NCI-H2171 treated with DMSO at 0.1 percent for 48 hours (cell line): ENCODE measurements at regions not wholly inside any gene's neighbourhood (a gene's known extent, or its start where the extent isn't known, plus 50 kb on each side); places are given as distances from the start of the nearest gene placed in this dataset.

ENCODE experiments used
- DNase-seq: peaks from one replicate; lab custom pipeline; 2025; lab: John Stamatoyannopoulos, UW

DNA sequence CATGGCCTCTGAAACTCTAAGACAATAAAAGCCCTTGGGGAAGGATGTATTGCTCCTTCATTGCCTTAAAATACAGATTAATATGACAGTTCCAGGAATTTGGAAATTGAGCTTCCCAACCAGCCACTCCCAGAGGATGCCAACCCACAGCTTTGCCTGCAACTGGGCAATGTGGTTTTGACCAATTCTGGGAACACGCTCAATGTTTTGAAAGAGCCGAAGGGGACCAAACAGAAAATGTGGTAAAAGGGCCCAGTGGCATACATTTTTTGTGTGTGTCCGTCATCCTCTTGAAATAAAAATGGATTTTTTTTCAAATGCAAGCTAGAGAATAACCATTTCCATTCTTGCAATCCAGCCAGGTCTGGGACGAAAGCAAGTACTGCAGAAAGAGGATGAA lies 88.3 kb upstream of the PLEKHG7 start:
- DNase-seq, result no peak

DNA sequence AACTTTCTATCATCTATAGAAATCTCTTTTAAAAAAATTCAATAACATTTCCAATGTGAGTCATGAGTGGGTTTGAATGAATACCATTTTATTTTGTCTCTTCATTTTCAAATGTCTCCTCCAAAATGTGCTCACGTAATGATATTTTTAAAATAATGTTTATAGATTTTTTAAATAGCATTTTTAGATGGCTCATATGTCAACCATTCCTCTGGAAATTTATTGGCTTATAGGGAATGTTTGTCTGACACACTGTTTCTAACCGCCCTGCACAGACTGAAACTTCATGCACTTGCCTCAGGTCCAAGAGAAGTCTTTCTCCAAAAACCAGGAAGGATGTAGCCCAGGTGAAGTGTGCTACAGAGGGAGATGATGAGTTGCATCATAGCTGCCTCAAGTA lies 88.8 kb upstream of the PLEKHG7 start:
- no peak for DNase-seq

DNA sequence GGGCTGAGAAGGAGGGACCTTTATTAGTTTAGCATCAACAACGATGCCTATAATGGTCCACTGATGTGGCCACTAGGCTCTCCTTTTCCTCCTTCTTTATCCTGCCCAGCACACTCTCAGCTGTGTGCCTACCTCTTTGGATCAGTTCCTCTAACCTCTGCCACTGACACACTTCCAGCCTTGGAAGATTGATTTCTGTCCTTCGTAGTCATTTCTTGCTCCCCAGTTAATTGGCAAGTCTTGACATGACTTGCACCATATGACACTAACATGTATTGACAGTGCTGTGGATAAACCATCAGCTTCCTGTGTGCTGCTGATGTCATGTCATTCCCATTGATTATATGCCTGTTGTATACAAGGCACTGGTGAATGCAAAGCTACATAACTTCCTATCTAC lies 90.2 kb upstream of the PLEKHG7 start:
- DNase-seq, result no peak

DNA sequence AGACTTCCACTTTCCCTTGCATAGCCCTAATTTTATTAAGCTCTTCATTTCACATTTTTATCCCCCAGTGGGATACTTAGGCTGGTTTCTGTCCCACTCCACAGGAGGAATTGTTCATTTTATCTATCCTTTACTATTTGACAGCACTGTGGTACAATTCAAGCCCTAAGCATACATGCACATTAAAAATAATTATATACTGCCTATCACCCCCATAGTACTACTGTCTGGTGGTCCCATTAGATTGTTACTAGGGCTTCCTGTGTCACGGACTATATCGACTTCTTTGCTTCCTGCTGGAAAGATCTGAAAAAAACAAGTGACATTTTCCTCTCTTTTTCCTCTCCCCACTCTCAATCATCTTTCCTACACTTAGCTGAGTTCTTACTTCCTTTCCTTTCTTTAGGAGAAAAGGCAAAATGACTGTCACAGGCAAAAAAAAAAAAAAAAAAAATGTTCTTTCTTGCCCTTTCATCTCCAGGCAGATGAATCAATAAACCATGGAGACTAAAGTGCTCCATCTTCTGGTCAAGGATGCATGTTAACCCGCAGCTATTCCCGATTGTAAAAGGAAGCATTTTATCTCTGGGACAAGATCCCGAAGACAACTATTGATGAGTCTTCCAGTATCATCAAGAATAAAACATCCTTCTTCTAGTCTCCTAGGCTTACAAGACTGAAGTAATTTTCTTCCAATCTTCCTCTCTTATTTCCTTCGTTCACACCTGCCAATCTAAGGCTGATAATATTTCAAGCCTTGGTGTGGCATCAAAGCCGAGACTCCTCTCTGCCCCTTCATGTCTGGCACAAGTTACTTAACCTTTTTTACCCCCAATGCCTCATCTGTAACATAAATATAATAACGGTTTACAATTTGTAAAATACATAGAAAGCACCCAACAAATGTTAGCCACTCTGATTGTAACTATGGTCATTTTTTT lies 94.4 kb upstream of the PLEKHG7 start:
- DNase-seq, result peak; percentile 65

DNA sequence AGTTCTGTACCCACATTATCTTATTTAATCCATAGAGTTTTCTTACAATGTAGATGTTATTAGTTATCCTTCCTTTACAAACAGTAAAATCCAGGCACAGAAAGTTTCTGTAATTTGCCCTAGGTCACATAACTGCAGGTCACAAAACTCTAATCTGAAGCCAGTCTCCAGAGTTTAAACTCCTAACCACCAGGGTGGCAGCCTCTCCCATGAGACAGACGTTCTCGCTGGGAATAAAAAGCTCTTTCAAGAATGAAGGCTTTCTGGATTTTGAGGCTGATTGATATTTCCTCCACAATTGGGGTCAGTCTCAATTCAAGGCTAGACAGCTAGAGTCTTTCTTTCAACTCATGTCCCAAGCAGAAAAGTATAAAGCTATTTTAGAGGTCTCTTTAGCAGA lies 95.8 kb upstream of the PLEKHG7 start:
- DNase-seq, result no peak

DNA sequence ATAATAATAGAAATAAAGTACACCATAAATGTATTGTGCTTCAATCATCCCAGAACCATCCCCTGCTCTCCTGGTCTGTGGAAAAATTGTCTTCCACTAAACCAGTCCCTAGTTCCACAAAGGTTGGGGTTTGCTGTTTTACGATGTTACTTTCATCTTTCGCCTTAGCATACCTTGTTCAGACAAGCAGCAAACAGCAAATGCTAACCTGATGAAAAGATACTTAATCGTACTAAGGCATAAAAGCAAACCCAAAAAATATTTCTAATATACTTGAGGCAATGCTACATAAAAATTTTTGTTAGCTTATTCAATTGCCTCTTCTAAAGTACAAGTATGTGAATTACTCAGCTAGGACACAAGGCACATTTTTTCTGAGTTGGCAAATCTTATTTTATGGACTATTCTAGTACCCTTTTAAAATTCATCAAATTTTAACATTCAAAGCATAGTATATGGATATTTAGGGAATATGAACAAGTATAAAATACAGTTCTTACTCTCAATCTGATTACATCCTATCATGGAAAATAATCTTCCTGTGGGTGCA lies 97.1 kb upstream of the PLEKHG7 start:
- DNase-seq, result no peak

DNA sequence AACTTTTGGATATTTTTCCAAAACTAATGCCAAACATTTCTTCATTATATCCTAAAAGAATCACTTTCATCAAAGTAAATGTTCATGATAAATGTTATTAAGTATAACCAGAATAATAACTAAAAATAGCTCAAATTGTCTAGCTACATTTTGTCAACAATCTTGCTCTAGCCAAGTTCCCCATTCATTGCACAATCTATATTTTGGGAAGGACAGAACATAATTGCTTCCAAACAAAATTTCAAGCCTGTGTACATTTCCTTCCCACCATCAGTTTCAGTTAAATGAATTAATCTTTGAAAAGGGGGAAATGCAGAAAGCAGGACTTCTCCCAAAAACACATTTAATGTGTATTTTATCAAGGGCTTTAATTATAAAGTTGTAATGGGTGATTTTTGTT lies 98.0 kb upstream of the PLEKHG7 start:
- DNase-seq, result no peak

DNA sequence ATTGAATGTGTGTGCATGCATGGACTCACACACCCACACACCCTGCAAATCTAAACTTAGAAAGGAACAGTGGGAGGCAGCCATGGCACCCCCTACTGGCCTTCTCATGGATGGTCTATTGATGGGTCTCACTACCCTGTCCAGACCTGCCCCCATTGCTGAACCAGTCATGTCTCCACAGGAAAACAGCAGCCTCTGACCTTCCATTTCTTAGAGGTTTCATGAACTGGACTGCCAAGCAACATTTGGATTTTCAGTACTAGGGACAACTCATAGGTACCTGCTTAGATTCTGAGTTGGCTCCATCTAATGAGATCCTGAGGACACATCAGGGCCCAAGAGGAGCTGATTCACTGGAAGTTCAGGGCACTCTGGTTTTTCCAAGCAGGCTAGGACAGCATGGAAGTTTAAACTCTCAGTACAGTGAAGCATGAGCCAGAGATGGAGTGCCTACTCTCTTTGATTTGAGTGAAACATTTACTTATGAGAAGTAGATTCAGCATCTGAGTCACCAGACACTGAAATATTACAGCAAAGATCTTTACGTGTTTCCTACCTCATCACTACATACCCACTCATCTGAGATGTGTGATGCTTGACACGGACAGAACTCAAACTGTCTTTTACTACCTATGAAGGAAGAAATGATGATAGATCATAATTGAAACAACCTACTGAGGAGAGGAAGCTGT lies 98.9 kb upstream of the PLEKHG7 start:
- DNase-seq, result no peak

DNA sequence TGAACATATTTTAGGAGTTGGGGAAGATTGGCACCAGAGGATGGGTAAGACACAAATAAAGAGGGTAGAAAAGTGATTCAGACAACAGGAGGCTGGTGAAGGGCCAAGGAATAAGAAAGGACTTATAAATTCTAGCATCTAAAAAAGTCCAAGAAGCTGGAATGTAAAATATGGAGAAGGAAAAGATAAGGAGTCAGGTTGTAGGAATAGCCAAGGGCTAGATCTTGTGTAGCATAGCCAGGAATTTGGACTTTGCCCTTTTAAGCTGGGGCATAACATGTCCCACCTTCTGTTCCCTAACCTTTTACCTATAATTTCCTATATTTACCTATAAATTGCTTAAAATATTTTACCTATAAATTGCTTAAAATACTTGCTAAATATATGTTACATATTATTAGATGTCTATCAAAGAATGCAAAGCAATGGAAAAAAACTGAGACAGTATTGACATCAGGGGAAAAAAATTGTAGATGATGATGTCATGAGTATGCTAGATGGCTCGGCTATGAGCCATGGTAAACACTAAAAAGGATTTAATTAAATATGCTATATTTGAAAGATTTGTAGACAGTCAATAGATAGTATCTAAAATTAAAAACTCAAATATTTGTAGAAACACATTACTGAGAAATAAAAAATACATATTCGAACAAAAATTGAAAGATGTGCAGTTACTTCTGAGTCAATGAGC lies 99.7 kb upstream of the PLEKHG7 start:
- no peak for DNase-seq

DNA sequence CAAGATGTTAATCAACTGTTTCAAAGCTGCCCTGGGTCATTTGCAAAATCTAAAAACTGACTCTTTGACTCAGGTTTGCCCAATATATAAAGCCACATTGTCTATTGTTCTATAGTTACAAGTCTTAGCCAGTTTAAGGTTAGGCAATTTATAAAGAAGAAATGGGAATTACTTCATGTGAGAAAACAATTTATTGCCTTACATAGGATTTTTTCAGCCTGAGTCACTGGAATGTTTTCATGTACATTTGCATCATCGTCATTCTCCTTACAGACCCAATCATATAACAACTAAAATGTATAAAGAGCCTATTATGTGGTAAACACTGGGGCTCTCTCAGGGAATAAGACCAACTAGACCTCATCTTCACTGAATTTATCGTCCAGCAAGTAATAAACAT lies 100.3 kb upstream of the PLEKHG7 start:
- no peak for DNase-seq

DNA sequence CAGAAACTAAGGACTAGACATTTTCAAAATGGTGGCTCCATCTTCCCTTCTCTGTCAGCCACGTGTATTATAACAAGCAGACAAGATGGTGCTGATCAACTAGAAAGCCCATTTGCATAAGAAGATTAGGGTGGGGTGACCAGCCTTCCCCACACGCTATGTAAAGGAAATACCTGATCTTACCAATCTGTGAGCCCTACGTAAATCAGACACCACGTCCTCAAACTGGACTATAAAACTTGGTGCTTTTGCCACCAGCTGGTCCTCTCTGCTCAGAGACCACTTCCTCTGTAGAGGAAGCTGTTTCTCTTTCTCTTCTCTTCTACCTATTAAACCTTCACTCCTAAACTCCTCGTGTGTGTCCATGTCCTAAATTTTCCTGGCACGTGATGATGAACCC lies 101.1 kb upstream of the PLEKHG7 start:
- no peak for DNase-seq

DNA sequence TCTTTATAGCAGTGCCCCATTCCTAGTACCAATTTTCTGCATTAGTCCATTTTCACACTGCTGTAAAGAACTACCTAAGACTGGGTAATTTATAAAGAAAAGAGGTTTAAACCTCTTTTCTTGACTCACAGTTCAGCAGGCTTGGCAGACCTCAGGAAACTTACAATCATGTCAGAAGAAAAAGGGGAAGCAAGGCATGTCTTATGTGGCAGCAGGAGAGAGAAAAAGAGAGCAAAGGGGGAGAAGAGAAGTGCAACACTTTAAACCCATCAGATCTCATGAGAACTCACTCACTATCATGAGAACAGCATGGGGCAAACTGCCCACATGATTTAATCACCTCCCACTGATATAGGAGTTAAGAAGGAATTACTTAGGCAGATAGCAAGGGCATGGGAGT lies 101.6 kb upstream of the PLEKHG7 start:
- no peak for DNase-seq

DNA sequence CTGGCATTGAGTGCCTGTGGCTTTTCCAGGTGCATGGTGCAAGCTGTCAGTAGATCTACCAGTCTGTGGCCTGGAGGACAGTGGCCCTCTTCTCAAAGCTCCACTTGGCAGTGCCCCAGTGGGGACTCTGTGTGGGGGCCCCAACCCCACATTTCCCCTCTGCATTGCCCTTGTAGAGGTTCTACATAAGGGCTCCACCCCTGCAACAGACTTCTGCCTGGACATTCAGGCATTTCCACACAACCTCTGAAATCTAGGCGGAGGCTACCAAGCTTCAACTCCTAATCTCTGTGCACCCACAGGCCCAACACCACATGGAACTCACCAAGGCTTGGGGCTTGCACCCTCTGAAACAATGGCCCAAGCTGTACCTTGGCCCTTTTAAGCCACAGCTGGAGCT lies 102.7 kb upstream of the PLEKHG7 start:
- DNase-seq, result no peak

DNA sequence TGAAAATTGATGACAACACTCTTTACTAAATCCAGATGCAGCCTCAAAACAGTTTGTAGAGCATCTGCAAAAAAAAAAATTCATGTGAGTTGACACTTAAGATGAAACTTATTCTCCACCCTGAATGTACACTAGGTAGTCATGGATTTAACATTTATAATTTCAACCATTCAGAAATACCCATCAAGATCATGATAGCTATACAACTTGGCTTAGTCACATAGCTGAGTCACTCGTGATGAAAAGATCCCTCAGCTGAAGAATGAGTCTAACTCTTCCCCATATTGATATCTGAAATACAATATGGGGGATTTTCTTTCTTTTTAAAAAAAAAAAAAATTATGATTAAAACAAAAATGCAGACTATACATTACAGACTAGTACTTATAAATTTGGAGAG lies 104.8 kb upstream of the PLEKHG7 start:
- no peak for DNase-seq

DNA sequence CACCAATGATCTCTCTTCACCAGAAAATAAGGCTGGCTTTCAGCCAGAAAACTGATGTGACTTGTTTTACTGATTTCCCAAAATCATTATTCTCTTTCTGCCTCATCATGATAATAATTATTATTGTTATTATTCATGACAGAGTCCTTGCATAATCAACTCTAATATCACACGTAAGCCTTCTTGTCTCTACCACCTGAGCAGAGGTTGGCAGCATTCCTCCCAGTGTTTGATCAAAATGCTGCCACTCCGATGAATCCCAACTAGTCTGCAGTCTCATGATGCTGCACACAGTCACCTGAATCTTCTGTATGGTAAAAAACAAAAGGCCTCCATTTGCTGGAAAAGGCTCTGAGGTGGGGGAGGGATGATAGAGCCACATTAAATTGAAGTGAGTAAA lies 105.7 kb upstream of the PLEKHG7 start:
- no peak for DNase-seq

DNA sequence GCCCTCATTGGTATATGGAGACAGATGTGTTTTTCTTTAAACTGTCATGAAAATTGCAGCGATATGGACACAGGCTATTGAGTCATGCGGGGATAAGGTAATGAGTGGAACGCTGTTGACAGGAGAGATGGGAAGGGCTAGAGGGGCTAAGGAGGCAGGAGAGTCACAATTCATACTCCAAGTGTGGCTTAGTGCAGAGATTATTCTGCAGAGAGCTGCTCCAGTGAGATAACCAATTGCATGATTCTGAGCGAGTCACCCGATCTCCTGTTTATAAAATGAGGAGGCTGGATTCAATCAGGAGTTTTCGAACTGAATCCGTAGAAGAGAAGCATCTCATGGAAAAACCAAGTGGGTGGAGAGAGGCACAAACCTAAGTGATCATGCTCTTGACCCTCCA lies 106.4 kb upstream of the PLEKHG7 start:
- DNase-seq, result no peak

DNA sequence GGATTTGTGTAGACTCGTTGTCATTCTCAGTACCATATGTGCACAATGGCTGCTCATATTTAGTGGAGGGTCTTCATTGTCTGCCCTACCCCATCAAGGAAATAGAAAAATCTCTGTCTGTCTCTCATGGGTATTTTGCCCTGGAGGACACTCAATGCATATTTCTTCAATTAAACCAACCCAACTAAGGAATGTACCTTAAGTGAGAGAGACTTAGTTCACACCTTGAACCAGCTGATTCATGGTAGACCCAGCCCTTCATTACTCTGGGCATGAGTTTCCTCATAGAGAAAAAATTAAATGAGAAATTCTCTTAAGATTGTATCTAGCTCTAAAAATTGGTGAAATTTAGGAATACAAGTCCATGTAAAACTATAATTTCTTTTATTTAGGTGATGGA lies 107.1 kb upstream of the PLEKHG7 start:
- no peak for DNase-seq

DNA sequence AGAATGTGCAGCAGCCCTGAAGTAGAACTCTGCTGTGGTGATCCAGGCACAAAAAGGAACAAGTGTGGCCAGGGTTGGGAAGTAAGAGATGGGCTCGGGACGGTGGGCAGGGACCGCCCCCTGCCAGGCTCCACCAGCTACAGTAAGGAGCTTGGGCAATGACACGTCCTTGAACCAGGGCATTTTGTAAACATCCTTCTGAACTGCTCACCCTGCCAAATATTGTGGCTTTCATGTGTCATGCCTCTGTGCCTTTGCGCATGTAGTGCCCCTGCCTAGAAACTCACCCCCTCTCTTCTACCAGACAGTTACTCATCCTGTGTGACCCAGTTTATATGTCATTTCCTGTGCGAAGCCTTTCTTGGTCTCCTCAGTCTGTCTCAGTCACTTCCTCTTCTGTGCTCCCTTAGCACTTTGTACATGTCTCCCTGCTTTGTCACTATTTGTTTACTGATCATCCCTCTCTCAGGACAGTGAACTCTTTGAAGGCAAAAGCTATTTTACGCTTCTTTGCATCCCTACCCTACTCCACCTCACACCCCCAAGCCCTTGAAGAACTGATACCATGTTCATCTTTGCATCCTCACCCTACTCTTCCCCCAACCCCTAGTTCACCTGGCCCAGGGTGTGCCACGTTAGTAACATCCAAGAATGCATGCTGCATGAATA lies 108.9 kb upstream of the PLEKHG7 start:
- no peak for DNase-seq

DNA sequence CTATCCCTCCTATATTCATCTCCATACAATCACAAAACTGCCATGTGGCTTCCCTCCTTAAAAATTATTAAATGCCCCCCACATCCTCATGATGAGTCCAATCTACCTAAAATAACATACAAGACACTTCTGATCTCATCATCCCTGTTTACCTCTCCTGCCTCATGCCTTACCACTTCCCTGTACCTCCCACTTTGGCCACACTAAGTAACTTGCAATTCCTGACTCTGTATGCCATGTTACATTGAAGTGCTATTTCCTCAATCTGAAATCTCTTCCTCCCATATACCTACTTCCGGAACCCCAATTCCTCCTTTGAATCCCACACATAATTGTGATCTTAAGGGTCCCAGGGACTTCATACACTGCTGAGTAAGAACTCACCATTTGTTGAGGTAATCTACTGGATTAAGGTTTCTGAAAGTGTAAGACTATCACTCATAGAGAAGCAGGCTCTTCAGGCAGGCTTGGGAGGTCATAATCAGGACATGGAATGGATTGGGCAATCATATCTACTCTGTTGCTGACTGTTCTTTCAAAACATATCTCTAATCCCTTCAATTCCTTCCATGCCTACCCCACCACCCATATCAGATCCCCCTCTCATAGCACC lies 117.6 kb upstream of the PLEKHG7 start:
- DNase-seq, result no peak

DNA sequence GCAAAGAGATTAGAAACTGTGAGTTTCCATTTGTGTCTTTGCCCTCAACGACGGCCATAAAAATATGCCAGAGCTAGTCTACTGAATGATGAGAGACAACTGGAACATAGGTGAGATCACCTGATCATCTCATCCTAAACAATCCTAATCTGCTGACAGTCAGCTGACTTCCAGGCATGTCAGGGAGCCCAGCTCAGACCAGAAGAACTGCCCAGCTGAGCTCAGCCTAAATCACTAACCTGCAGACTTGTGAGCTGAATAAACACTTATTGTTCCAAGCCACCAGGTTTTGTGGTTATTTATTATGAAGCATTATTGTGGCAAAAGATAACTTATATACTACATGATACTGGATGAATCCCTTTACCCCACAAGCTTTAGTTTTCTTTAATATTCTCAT lies 118.9 kb upstream of the PLEKHG7 start:
- DNase-seq, result no peak

DNA sequence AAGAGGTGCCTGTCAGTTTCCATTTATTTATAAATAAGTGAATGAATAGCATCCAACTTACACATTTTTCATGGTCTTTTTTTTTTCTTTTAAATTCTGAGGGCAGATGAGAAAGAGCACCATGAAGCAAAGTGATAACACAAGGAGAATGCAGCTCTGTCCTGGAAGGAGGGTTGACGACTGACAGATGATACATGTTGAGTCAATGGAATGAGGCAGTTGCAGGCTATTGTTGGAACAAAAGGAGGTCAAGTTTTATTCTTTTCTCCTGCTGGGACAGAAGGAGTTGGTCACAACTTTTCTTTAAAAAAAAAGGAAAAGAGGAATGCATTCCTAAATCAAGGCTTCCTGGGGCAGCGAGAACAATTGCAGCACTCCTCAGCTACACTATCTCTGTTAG lies 119.9 kb upstream of the PLEKHG7 start:
- no peak for DNase-seq

DNA sequence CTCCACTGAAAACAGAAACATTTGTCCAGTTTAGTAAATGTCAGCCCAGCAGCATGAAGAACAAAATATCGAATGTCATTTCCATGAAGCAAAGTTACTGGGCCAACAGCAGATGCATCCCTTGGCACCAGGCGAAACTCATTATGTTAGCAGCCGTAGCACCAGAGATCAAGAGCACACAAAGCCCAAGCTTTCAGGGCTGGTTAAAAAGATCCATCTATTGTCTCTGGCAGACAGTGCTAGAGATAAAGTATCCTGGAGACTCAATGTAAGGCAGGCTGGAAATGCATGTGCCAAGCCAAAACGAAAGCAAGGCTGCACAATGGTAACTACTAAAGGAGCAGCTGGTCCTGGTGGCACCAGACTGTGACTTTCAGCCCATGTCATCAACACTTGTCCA lies 120.3 kb upstream of the PLEKHG7 start:
- DNase-seq, result peak; percentile 44
